Astrocyte (in vitro differentiated cells and primary cell): ENCODE measurements at regions not wholly inside any gene's neighbourhood (a gene's known extent, or its start where the extent isn't known, plus 50 kb on each side); places are given as distances from the start of the nearest gene placed in this dataset.

Source experiments
- DNase-seq: peaks from one replicate; pipeline ENCODE4 v3.0.0-alpha.2; 2010; ENCODE audit warnings: low read depth
- FAIRE-seq: peaks from 2 replicates; lab custom pipeline; 2011; peaks lifted over from hg19 to GRCh38; lab: Jason Lieb, UNC
- H2AFZ ChIP-seq: 2 replicates; pipeline ENCODE4 v1.6.0; 2012; ENCODE audit warnings: low read depth, low read length, inconsistent platforms
- H3K27ac ChIP-seq: 2 replicates; pipeline ENCODE4 v1.5.1; 2011; ENCODE audit warnings: low read depth, low read length, inconsistent platforms
- H3K27me3 ChIP-seq: 2 replicates; pipeline ENCODE4 v1.6.0; 2011; ENCODE audit warnings: low read length, inconsistent platforms; ENCODE audit not compliant: insufficient read depth
- H3K36me3 ChIP-seq: 2 replicates; pipeline ENCODE4 v1.5.1; 2011; ENCODE audit warnings: low read length, inconsistent platforms; ENCODE audit not compliant: insufficient read depth
- H3K4me1 ChIP-seq: 2 replicates; pipeline ENCODE4 v1.5.1; 2011; ENCODE audit warnings: low read length, inconsistent platforms; ENCODE audit not compliant: insufficient read depth
- H3K4me2 ChIP-seq: 2 replicates; pipeline ENCODE4 v1.6.0; 2012; ENCODE audit warnings: low read length, inconsistent platforms
- H3K4me3 ChIP-seq: 2 replicates; pipeline ENCODE4 v1.5.1; 2011; ENCODE audit warnings: low read depth, mild to moderate bottlenecking, low read length, inconsistent platforms; ENCODE audit not compliant: insufficient read depth
- H3K79me2 ChIP-seq: 2 replicates; pipeline ENCODE4 v1.6.0; 2012; ENCODE audit warnings: mild to moderate bottlenecking, low read length, inconsistent platforms; ENCODE audit not compliant: insufficient read depth
- H3K9ac ChIP-seq: 2 replicates; pipeline ENCODE4 v1.6.0; 2012; ENCODE audit warnings: mild to moderate bottlenecking, low read length, inconsistent platforms
- H3K9me3 ChIP-seq: 2 replicates; pipeline ENCODE4 v1.5.1; 2012; ENCODE audit warnings: low read depth, mild to moderate bottlenecking, low read length, inconsistent platforms; ENCODE audit not compliant: insufficient read depth
- H4K20me1 ChIP-seq: 2 replicates; pipeline ENCODE4 v1.6.0; 2012; ENCODE audit warnings: low read length, inconsistent platforms; ENCODE audit not compliant: insufficient read depth
- H3K27ac Mint-ChIP-seq: one replicate; pipeline ENCODE4 v1.8.0; 2021; ENCODE audit warnings: mild to moderate bottlenecking, mixed read lengths; ENCODE audit not compliant: unreplicated experiment
- H3K27me3 Mint-ChIP-seq: one replicate; pipeline ENCODE4 v1.8.0; 2021; ENCODE audit warnings: low read depth, mixed read lengths; ENCODE audit not compliant: unreplicated experiment
- H3K36me3 Mint-ChIP-seq: one replicate; pipeline ENCODE4 v1.8.0; 2021; ENCODE audit warnings: low read depth, mixed read lengths; ENCODE audit not compliant: unreplicated experiment
- H3K4me1 Mint-ChIP-seq: one replicate; pipeline ENCODE4 v1.8.0; 2021; ENCODE audit warnings: low read depth, mixed read lengths; ENCODE audit not compliant: unreplicated experiment
- H3K4me3 Mint-ChIP-seq: one replicate; pipeline ENCODE4 v1.8.0; 2021; ENCODE audit warnings: mild to moderate bottlenecking, moderate library complexity, mixed read lengths; ENCODE audit not compliant: unreplicated experiment
- H3K9me3 Mint-ChIP-seq: one replicate; pipeline ENCODE4 v1.8.0; 2021; ENCODE audit warnings: mild to moderate bottlenecking, mixed read lengths; ENCODE audit not compliant: unreplicated experiment
- EZH2 ChIP-seq: IDR thresholded peaks from 2 replicates; pipeline ENCODE4 v1.6.1; 2012; ENCODE audit warnings: mild to moderate bottlenecking, low read length, inconsistent platforms; ENCODE audit not compliant: insufficient read depth
- TF ChIP-seq, protein P1 (sequence below): IDR thresholded peaks from 2 replicates; pipeline ENCODE4 v1.5.1; 2011; ENCODE audit warnings: low read depth, mild to moderate bottlenecking, inconsistent platforms, low read length, moderate library complexity; ENCODE audit not compliant: insufficient read depth

GRCh38 chr1:34663031-34663430 lies 91.8 kb upstream of the GJB5 start:
- no peak overlapping the region for H3K27ac Mint-ChIP-seq
- Histone ChIP-seq H3K9ac (no peak overlapping the region), H4K20me1 (no peaks in the 10 kb centered on the region), H3K4me1 (no peaks in the 10 kb centered on the region), H2AFZ (no peak overlapping the region), H3K36me3 (no peaks in the 10 kb centered on the region), H3K79me2 (no peaks in the 10 kb centered on the region), H3K9me3 (no peaks in the 10 kb centered on the region), H3K4me3 (no peak overlapping the region), H3K27me3 (peaks cover under 1% of the 10 kb centered on the region), H3K4me2 (no peak overlapping the region), H3K27ac (no peak overlapping the region)
- H3K4me3 Mint-ChIP-seq: no peak overlapping the region
- no peak for DNase-seq
- FAIRE-seq: no peak
- peaks cover 38% of the 10 kb centered on the region for H3K27me3 Mint-ChIP-seq
- H3K9me3 Mint-ChIP-seq: no peaks in the 10 kb centered on the region
- no peaks in the 10 kb centered on the region for H3K4me1 Mint-ChIP-seq
- TF ChIP-seq, protein P1, sequence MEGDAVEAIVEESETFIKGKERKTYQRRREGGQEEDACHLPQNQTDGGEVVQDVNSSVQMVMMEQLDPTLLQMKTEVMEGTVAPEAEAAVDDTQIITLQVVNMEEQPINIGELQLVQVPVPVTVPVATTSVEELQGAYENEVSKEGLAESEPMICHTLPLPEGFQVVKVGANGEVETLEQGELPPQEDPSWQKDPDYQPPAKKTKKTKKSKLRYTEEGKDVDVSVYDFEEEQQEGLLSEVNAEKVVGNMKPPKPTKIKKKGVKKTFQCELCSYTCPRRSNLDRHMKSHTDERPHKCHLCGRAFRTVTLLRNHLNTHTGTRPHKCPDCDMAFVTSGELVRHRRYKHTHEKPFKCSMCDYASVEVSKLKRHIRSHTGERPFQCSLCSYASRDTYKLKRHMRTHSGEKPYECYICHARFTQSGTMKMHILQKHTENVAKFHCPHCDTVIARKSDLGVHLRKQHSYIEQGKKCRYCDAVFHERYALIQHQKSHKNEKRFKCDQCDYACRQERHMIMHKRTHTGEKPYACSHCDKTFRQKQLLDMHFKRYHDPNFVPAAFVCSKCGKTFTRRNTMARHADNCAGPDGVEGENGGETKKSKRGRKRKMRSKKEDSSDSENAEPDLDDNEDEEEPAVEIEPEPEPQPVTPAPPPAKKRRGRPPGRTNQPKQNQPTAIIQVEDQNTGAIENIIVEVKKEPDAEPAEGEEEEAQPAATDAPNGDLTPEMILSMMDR: no peak
- no peaks in the 10 kb centered on the region for H3K36me3 Mint-ChIP-seq

DNA sequence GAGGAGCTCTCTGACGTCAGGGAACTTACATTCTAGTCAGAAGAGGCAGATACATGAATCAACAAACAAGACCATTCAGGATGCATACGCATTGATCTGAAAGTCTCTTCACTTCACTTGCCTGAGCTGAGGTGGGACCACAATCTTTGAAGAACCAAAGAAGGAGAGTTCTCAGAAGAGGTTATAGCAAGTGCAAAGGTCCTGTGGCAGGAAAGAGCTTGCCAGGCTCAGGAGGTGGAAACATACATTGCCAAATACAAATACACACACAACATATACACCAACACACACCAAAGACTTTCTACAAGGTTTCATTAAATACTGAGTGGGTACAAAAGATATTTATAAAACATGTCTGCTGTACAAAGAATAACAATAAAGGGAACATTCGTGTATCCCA lies 86.8 kb upstream of the GJB5 start:
- Histone ChIP-seq H4K20me1 (no peaks in the 10 kb centered on the region), H3K4me3 (no peak overlapping the region), H3K9me3 (no peaks in the 10 kb centered on the region), H3K27ac (no peak overlapping the region), H3K36me3 (no peaks in the 10 kb centered on the region), H3K4me2 (no peak overlapping the region), H3K79me2 (no peaks in the 10 kb centered on the region), H3K27me3 (peaks cover 2% of the 10 kb centered on the region), H3K9ac (no peak overlapping the region), H3K4me1 (no peaks in the 10 kb centered on the region), H2AFZ (no peak overlapping the region)
- Mint-ChIP-seq H3K9me3 (peaks cover 7% of the 10 kb centered on the region), H3K27ac (no peak overlapping the region), H3K36me3 (no peaks in the 10 kb centered on the region), H3K4me3 (no peak overlapping the region), H3K27me3 (peaks cover 17% of the 10 kb centered on the region), H3K4me1 (no peaks in the 10 kb centered on the region)
- TF ChIP-seq EZH2: no peak
- TF ChIP-seq, protein P1: no peak
- DNase-seq (no peak), FAIRE-seq (no peak)

DNA sequence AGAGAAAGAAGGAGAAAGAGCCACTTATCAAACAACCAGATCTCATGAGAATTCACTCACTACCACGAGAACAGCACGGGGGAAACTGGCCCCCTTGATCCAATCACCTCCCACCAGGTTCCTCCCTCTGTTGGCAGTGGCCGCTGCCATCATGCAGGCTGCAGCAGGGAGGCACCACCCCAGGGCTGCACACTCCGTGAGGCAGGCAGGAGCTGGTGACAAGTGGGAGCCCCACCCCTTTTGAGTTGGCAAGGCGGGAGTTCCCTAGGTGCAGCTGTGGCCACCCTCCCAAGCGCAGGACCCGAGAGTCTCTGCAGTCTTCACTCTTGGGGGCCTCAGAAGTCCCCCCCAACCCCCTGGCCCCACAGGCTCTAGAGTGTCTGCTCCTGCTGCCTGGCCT lies 83.9 kb upstream of the GJB5 start:
- H4K20me1 ChIP-seq: no peaks in the 10 kb centered on the region

More for the DNA sequence above, 83.9 kb upstream of the GJB5 start:
- no peaks in the 10 kb centered on the region for H3K4me1 ChIP-seq
- peaks cover 7% of the 10 kb centered on the region for H3K9me3 Mint-ChIP-seq
- DNase-seq (no peak), FAIRE-seq (no peak)
- H3K27me3 ChIP-seq: peaks cover 2% of the 10 kb centered on the region
- no peak for TF ChIP-seq EZH2
- TF ChIP-seq, protein P1: no peak
- H3K4me1 Mint-ChIP-seq: no peaks in the 10 kb centered on the region
- H3K9me3 ChIP-seq: no peaks in the 10 kb centered on the region
- H3K27me3 Mint-ChIP-seq: peaks cover 6% of the 10 kb centered on the region
- H3K4me2 ChIP-seq: no peak overlapping the region
- no peaks in the 10 kb centered on the region for H3K36me3 ChIP-seq
- no peaks in the 10 kb centered on the region for H3K36me3 Mint-ChIP-seq
- H3K4me3 Mint-ChIP-seq: no peak overlapping the region
- no peak overlapping the region for H3K4me3 ChIP-seq
- no peak overlapping the region for H3K27ac ChIP-seq
- H2AFZ ChIP-seq: no peak overlapping the region
- H3K27ac Mint-ChIP-seq: no peak overlapping the region
- H3K9ac ChIP-seq: no peak overlapping the region
- no peaks in the 10 kb centered on the region for H3K79me2 ChIP-seq
